Bronchial epithelial cell (primary cell): ENCODE measurements at regions not wholly inside any gene's neighbourhood (a gene's known extent, or its start where the extent isn't known, plus 50 kb on each side); places are given as distances from the start of the nearest gene placed in this dataset.

Experiments
- DNase-seq: peaks from one replicate; pipeline ENCODE4 v3.0.0-alpha.2; 2010; ENCODE audit warnings: low read depth
- FAIRE-seq: peaks from 2 replicates; lab custom pipeline; 2011; peaks lifted over from hg19 to GRCh38; lab: Jason Lieb, UNC
- H3K27me3 ChIP-seq: 2 replicates; pipeline ENCODE4 v1.5.1; 2011; ENCODE audit warnings: low read length; ENCODE audit not compliant: control insufficient read depth, insufficient read depth
- H3K36me3 ChIP-seq: 2 replicates; pipeline ENCODE4 v1.5.1; 2011; ENCODE audit warnings: low read length; ENCODE audit not compliant: control insufficient read depth, insufficient read depth
- H3K4me3 ChIP-seq: 2 replicates; pipeline ENCODE4 v1.5.1; 2011; ENCODE audit warnings: mild to moderate bottlenecking, low read depth, low read length, control low read depth
- TF ChIP-seq, protein P1 (sequence below): IDR thresholded peaks from 2 replicates; pipeline ENCODE4 v1.5.1; 2011; ENCODE audit warnings: mild to moderate bottlenecking, moderate library complexity, low read length, control low read depth, inconsistent platforms; ENCODE audit not compliant: insufficient read depth, severe bottlenecking

DNA sequence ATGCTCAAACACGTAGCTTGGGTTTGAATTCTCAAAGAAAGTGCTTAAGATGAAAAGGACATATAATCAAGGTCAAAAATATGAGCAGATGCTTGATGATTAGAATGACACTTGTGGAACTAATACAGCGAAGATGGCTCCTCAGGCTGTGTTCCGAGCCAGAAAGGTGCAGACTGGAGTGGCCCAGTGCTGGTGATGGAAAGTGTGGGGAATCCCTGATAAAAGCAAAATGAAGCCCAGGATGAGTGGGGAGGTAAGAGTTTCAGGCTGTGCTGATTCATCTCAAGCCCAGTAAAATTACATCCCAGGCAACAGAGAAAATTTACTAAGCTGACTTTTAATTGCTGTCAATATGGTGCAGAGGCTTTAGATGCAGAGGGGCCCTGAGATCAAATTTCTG, 77.8 kb upstream of the IKZF1 start:
- DNase-seq (no peak), FAIRE-seq (no peak)
- TF ChIP-seq, protein P1, sequence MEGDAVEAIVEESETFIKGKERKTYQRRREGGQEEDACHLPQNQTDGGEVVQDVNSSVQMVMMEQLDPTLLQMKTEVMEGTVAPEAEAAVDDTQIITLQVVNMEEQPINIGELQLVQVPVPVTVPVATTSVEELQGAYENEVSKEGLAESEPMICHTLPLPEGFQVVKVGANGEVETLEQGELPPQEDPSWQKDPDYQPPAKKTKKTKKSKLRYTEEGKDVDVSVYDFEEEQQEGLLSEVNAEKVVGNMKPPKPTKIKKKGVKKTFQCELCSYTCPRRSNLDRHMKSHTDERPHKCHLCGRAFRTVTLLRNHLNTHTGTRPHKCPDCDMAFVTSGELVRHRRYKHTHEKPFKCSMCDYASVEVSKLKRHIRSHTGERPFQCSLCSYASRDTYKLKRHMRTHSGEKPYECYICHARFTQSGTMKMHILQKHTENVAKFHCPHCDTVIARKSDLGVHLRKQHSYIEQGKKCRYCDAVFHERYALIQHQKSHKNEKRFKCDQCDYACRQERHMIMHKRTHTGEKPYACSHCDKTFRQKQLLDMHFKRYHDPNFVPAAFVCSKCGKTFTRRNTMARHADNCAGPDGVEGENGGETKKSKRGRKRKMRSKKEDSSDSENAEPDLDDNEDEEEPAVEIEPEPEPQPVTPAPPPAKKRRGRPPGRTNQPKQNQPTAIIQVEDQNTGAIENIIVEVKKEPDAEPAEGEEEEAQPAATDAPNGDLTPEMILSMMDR: no peak
- H3K36me3 ChIP-seq: no peaks in the 10 kb centered on the region
- no peak overlapping the region for H3K4me3 ChIP-seq
- no peaks in the 10 kb centered on the region for H3K27me3 ChIP-seq

DNA sequence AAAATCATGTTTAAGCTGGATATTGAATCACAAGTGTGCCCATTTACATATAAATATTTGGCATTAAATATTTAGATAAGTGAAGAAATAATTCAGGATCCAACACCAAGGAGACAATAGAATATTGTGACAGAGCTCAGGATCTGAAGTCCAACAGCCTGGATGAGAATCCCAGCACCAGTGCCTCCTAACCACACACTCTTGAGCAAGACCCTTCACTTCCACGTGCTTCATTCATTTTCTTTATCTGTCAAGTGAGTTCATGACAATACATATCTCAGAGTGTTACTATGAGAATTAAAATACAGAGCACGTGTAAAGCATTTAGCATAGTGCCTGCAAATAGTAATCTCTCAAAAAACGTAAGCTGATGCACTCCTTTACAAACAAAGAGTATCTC, 78.4 kb upstream of the IKZF1 start:
- TF ChIP-seq, protein P1: no peak
- Histone ChIP-seq H3K4me3 (no peak overlapping the region), H3K27me3 (no peaks in the 10 kb centered on the region), H3K36me3 (no peaks in the 10 kb centered on the region)
- DNase-seq: no peak
- no peak for FAIRE-seq

DNA sequence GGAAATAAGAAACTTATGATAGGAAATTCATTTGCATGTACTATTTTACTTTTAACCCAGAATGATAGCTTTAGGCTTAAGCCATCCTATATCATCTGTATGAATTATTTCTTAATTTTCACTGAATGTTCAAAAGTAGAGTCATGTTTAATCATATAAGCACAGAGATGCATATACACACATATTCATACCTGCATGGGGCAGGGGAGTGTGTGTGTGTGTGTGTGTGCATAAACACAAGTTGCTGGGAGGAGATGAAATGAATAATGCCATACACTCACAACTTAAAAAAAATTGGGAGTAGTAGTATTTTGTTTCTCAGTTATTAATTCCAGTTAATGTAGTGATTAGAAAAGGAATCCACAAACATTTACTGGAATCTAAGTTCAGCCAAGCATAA, 83.1 kb upstream of the IKZF1 start:
- DNase-seq: no peak
- FAIRE-seq: no peak
- TF ChIP-seq, protein P1: no peak
- Histone ChIP-seq H3K36me3 (no peaks in the 10 kb centered on the region), H3K27me3 (no peaks in the 10 kb centered on the region), H3K4me3 (no peak overlapping the region)

DNA sequence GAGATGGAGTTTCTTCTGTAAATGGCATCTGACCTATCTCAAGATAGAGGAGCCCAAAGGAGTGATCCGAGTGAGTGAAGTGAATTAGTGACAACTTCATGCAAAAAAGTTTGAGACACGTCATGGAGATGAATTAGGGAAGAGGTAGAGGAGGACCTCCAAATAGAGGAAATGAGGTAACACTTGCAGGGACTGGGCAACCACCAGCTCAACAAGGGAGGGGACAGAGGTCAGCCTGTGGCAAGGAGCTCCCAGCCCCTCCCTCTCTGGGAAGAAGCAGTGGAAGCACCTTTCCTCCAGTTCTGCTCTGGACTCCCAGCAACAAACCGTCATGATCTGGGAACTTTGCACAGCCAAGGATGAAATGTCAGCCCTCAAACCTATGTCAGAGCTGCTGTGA, 83.5 kb upstream of the IKZF1 start:
- no peak overlapping the region for H3K4me3 ChIP-seq
- no peaks in the 10 kb centered on the region for H3K36me3 ChIP-seq
- TF ChIP-seq, protein P1: no peak
- no peak for FAIRE-seq
- H3K27me3 ChIP-seq: no peaks in the 10 kb centered on the region
- no peak for DNase-seq

DNA sequence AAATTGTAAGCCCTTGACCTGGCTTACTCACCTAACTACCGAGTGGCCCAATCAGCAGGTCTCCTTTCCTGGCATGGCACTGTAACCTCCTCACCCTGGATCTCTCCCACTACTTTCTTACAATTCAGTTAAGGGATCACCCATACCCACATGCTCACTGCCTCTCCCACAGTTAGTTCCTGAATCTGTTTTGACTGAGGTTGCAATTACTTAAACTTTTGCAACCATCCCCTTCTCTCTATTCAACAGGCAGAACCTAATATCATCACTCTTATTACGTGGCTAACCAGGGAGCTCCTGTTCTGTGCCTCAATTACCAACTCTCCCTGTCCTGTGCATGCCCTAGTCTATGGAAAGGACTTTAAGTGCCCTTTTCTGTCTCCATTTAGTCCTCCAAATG, 84.2 kb upstream of the IKZF1 start:
- Histone ChIP-seq H3K4me3 (no peak overlapping the region), H3K36me3 (no peaks in the 10 kb centered on the region), H3K27me3 (no peaks in the 10 kb centered on the region)
- DNase-seq (no peak), FAIRE-seq (no peak)
- TF ChIP-seq, protein P1: no peak

DNA sequence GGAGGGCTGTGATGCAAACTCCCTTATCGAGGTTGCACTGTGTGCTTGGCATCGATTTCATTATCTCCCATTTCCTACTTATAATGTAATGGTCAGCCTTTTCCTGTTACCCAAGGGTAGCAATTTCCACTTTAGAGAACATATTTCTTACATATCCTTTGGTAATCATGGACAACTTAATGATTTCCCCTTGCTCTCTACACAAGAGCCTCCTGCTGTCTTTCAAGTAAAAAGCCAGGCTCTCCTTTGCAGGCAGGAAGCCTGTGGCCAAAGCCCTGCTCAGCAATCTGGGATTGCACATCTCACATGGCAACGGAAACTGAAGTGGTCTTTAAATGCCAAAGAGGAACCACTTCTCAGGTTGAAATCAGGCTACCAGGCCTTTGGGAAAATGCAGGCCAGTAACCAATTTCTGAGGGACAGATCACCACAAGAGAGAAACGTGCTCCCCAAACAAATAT, 86.7 kb upstream of the IKZF1 start:
- H3K4me3 ChIP-seq: no peak overlapping the region
- H3K36me3 ChIP-seq: no peaks in the 10 kb centered on the region
- TF ChIP-seq, protein P1: no peak
- FAIRE-seq: no peak
- no peaks in the 10 kb centered on the region for H3K27me3 ChIP-seq
- DNase-seq: no peak
